ENCODE measurements at regions not wholly inside any gene's neighbourhood (a gene's known extent, or its start where the extent isn't known, plus 50 kb on each side); places are given as distances from the start of the nearest gene placed in this dataset.

GRCh38 chr1:232276651-232277050 lies 353.3 kb downstream of the SIPA1L2 start:
- TF ChIP-seq FOS (IDR thresholded peaks at IDR 0.05; ENCODE audit: borderline replicate concordance, insufficient read depth, low read length): no peak
- TF ChIP-seq CTCF (IDR thresholded peaks at IDR 0.05; ENCODE audit: extremely low read depth in 1 of 2, insufficient read depth in 1 of 2, low read depth in 1 of 2, low read length in 2 of 2): no peak
- no peak for TF ChIP-seq POLR2AphosphoS5 (IDR thresholded peaks at IDR 0.05; ENCODE audit: insufficient read depth, low read depth, low read length)
- TF ChIP-seq JUN (IDR thresholded peaks at IDR 0.05; ENCODE audit: borderline replicate concordance, insufficient read depth, insufficient read length, low read depth): no peak

Data from endothelial cell of umbilical vein (primary cell).